ENCODE measurements at regions not wholly inside any gene's neighbourhood (a gene's known extent, or its start where the extent isn't known, plus 50 kb on each side); places are given as distances from the start of the nearest gene placed in this dataset.
"Not testable (repeated sequence)": the region's sequence is repeated elsewhere in the genome, so short reads cannot be mapped to it uniquely, and the experiment has no call there.

- DNase-seq (ENCODE audit: low spot score): no peak
- H3K4me1 ChIP-seq (ENCODE audit: insufficient read depth, low read length, poor library complexity, severe bottlenecking): no peaks in the 10 kb centered on the region
- POLR2A ChIA-PET (ENCODE audit: low non-redundant PET): no interaction called here
- TF ChIP-seq EZH2 (IDR thresholded peaks at IDR 0.05; ENCODE audit: borderline replicate concordance, low read depth, low read length, poor library complexity, severe bottlenecking) (no peak), CTCF (conservative IDR thresholded peaks at IDR 0.05; ENCODE audit: low read depth, low read length) (0 out of 2 replicates have a peak, but pooled peaks have one; percentile 9)
- no peaks in the 10 kb centered on the region for H3K9me3 ChIP-seq (ENCODE audit: low read depth, low read length, poor library complexity, severe bottlenecking)
- intact Hi-C loops (cut with micrococcal nuclease; ENCODE audit: unreplicated experiment): no loop called here
- CTCF ChIA-PET: no interaction called here
- no peaks in the 10 kb centered on the region for H3K36me3 ChIP-seq (ENCODE audit: insufficient read depth, low read length, poor library complexity, severe bottlenecking)
- no peak overlapping the region for H3K4me3 ChIP-seq (ENCODE audit: low read depth, low read length, poor library complexity, severe bottlenecking)
- no peak overlapping the region for H3K27ac ChIP-seq (ENCODE audit: low read depth, low read length, poor library complexity, severe bottlenecking)
- H3K27me3 ChIP-seq (replicated peaks; ENCODE audit: insufficient read depth, low read depth, low read length, poor library complexity): no peaks in the 10 kb centered on the region
- no TSS peak for BruUV-seq (replicated peaks)
Measured at GRCh38 chr3:166425900-166426611, 588.8 kb upstream of the BCHE start.

- ChIA-PET POLR2A (ENCODE audit: low non-redundant PET) (no interaction called here), CTCF (no interaction called here)
- no TSS peak for BruUV-seq (replicated peaks)
- TF ChIP-seq EZH2 (IDR thresholded peaks at IDR 0.05; ENCODE audit: borderline replicate concordance, low read depth, low read length, poor library complexity, severe bottlenecking) (no peak), CTCF (conservative IDR thresholded peaks at IDR 0.05; ENCODE audit: low read depth, low read length) (no peak)
- intact Hi-C loops (cut with micrococcal nuclease; ENCODE audit: unreplicated experiment): no loop called here
- Histone ChIP-seq H3K36me3 (ENCODE audit: insufficient read depth, low read length, poor library complexity, severe bottlenecking) (no peaks in the 10 kb centered on the region), H3K27me3 (replicated peaks; ENCODE audit: insufficient read depth, low read depth, low read length, poor library complexity) (no peaks in the 10 kb centered on the region), H3K4me1 (ENCODE audit: insufficient read depth, low read length, poor library complexity, severe bottlenecking) (no peaks in the 10 kb centered on the region), H3K27ac (ENCODE audit: low read depth, low read length, poor library complexity, severe bottlenecking) (no peak overlapping the region), H3K9me3 (ENCODE audit: low read depth, low read length, poor library complexity, severe bottlenecking) (no peaks in the 10 kb centered on the region), H3K4me3 (ENCODE audit: low read depth, low read length, poor library complexity, severe bottlenecking) (no peak overlapping the region)
- DNase-seq (ENCODE audit: low spot score): no peak
Measured at GRCh38 chr3:166425021-166425420, 587.8 kb upstream of the BCHE start.

GRCh38 chr3:166423824-166424513 is 586.7 kb upstream of the BCHE start:
- H3K4me3 ChIP-seq (ENCODE audit: low read depth, low read length, poor library complexity, severe bottlenecking); DNase-seq (ENCODE audit: low spot score); H3K9me3 ChIP-seq (ENCODE audit: low read depth, low read length, poor library complexity, severe bottlenecking); POLR2A ChIA-PET (ENCODE audit: low non-redundant PET); BruUV-seq (replicated peaks); intact Hi-C loops (cut with micrococcal nuclease; ENCODE audit: unreplicated experiment); H3K36me3 ChIP-seq (ENCODE audit: insufficient read depth, low read length, poor library complexity, severe bottlenecking); CTCF ChIA-PET; H3K4me1 ChIP-seq (ENCODE audit: insufficient read depth, low read length, poor library complexity, severe bottlenecking); H3K27ac ChIP-seq (ENCODE audit: low read depth, low read length, poor library complexity, severe bottlenecking); H3K27me3 ChIP-seq (replicated peaks; ENCODE audit: insufficient read depth, low read depth, low read length, poor library complexity): not testable (repeated sequence)

GRCh38 chr3:166422556-166422955 is 585.3 kb upstream of the BCHE start:
- H3K4me1 ChIP-seq (ENCODE audit: insufficient read depth, low read length, poor library complexity, severe bottlenecking): no peaks in the 10 kb centered on the region
- intact Hi-C loops (cut with micrococcal nuclease; ENCODE audit: unreplicated experiment): no loop called here
- TF ChIP-seq CTCF (conservative IDR thresholded peaks at IDR 0.05; ENCODE audit: low read depth, low read length) (no peak), EZH2 (IDR thresholded peaks at IDR 0.05; ENCODE audit: borderline replicate concordance, low read depth, low read length, poor library complexity, severe bottlenecking) (no peak)
- no peak for DNase-seq (ENCODE audit: low spot score)
- POLR2A ChIA-PET (ENCODE audit: low non-redundant PET): no interaction called here
- H3K27me3 ChIP-seq (replicated peaks; ENCODE audit: insufficient read depth, low read depth, low read length, poor library complexity): no peaks in the 10 kb centered on the region
- CTCF ChIA-PET: no interaction called here
- H3K36me3 ChIP-seq (ENCODE audit: insufficient read depth, low read length, poor library complexity, severe bottlenecking): no peaks in the 10 kb centered on the region
- no peak overlapping the region for H3K27ac ChIP-seq (ENCODE audit: low read depth, low read length, poor library complexity, severe bottlenecking)
- H3K4me3 ChIP-seq (ENCODE audit: low read depth, low read length, poor library complexity, severe bottlenecking): no peak overlapping the region
- H3K9me3 ChIP-seq (ENCODE audit: low read depth, low read length, poor library complexity, severe bottlenecking): peaks cover 8% of the 10 kb centered on the region
- BruUV-seq (replicated peaks): no TSS peak

Measured in A673 (cell line).